ENCODE measurements at regions not wholly inside any gene's neighbourhood (a gene's known extent, or its start where the extent isn't known, plus 50 kb on each side); places are given as distances from the start of the nearest gene placed in this dataset.

- no peak for TF ChIP-seq CTCF (IDR thresholded peaks at IDR 0.05; ENCODE audit: poor library complexity)
- no peak for TF ChIP-seq EZH2phosphoT487 (IDR thresholded peaks at IDR 0.05; ENCODE audit: low read depth, severe bottlenecking, unreplicated experiment)
- TF ChIP-seq EZH2 (IDR thresholded peaks at IDR 0.05; ENCODE audit: borderline replicate concordance): no peak
Observed at GRCh38 chr2:152823905-152824304, 105.5 kb downstream of the ARL6IP6 start.
